H1 (cell line): ENCODE measurements at regions not wholly inside any gene's neighbourhood (a gene's known extent, or its start where the extent isn't known, plus 50 kb on each side); places are given as distances from the start of the nearest gene placed in this dataset.

Experiments
- CBX8 ChIP-seq: fragments of 300-800, 300-1000 bp; sonication (generic); IDR thresholded peaks from 2 replicates; pipeline ENCODE4 v1.7.1; 2016; ENCODE audit warnings: low read depth, low read length, borderline replicate concordance
- CHD2 ChIP-seq: IDR thresholded peaks from 2 replicates; pipeline ENCODE4 v1.6.1; 2012; ENCODE audit warnings: low read length, improper control_type of control experiment
- CTCF ChIP-seq, 3 experiments: IDR thresholded peaks; 1 replicate in 2 of 3; 2 replicates in 1 of 3; pipeline versions ENCODE4 v1.5.1 to v1.6.1; 2011; ENCODE audit warnings: low read length in 3 of 3, mild to moderate bottlenecking in 3 of 3, inconsistent platforms in 2 of 3, low read depth in 1 of 3, moderate library complexity in 1 of 3; ENCODE audit not compliant: insufficient read depth in 1 of 3; ENCODE audit errors: control extremely low read depth in 1 of 3
- EGR1 ChIP-seq: IDR thresholded peaks from 2 replicates; pipeline ENCODE4 v1.6.1; 2011; ENCODE audit warnings: low read depth, low read length, borderline replicate concordance
- GABPA ChIP-seq: IDR thresholded peaks from 2 replicates; pipeline ENCODE4 v1.6.1; 2011; ENCODE audit warnings: mild to moderate bottlenecking, low read length, moderate library complexity, borderline replicate concordance; ENCODE audit not compliant: insufficient read depth
- MAFK ChIP-seq: IDR thresholded peaks from 2 replicates; pipeline ENCODE4 v1.6.1; 2012; ENCODE audit warnings: low read depth, mild to moderate bottlenecking, improper control_type of control experiment, low read length
- POLR2A ChIP-seq, 2 experiments: IDR thresholded peaks; 1 replicate in 1 of 2; 2 replicates in 1 of 2; pipeline ENCODE4 v1.6.1; 2011; ENCODE audit warnings: low read depth in 2 of 2, low read length in 2 of 2, mild to moderate bottlenecking in 2 of 2; ENCODE audit errors: control extremely low read depth in 1 of 2
- RNF2 ChIP-seq: fragments of 200-900, 300-1000 bp; sonication (generic); IDR thresholded peaks from 2 replicates; pipeline ENCODE4 v1.7.1; 2016; ENCODE audit warnings: borderline replicate concordance, low read depth, mild to moderate bottlenecking, antibody characterized with exemption, low read length; ENCODE audit not compliant: poor library complexity, severe bottlenecking; ENCODE audit errors: missing control alignments

- no peak for TF ChIP-seq EGR1
- no peak for TF ChIP-seq CBX8
- TF ChIP-seq CTCF (IDR thresholded peaks at IDR 0.05; ENCODE audit: control extremely low read depth in 1 of 3, insufficient read depth in 1 of 3, low read depth in 1 of 3, low read length in 3 of 3): no peak
- no peak for TF ChIP-seq RNF2
- no peak for TF ChIP-seq CHD2
- no peak for TF ChIP-seq POLR2A (IDR thresholded peaks at IDR 0.05; ENCODE audit: control extremely low read depth in 1 of 2, low read depth in 2 of 2, low read length in 2 of 2)
- TF ChIP-seq MAFK: no peak
- no peak for TF ChIP-seq GABPA
These were observed 378.9 kb downstream of the ELAVL2 start for GRCh38 chr9:23447166-23447565.
